Liver (tissue), 8 donors: ENCODE measurements at regions not wholly inside any gene's neighbourhood (a gene's known extent, or its start where the extent isn't known, plus 50 kb on each side); places are given as distances from the start of the nearest gene placed in this dataset.

Experiments used
- DNase-seq: peaks from one replicate; pipeline ENCODE4 v3.0.0-alpha.2; 2017; ENCODE audit warnings: low spot score
- H3K27ac ChIP-seq, 2 donors: one replicate each; pipeline ENCODE4 v1.7.0; 2013; ENCODE audit warnings: inconsistent platforms in 2 of 2, low read length in 2 of 2, control low read depth in 1 of 2, low read depth in 1 of 2, mild to moderate bottlenecking in 1 of 2
- H3K27me3 ChIP-seq, 4 donors: one replicate each; pipeline versions ENCODE4 v1.6.1 to v1.7.0; 2013; ENCODE audit warnings: low read length in 3 of 4, inconsistent platforms in 1 of 4, mild to moderate bottlenecking in 1 of 4, moderate library complexity in 1 of 4; ENCODE audit not compliant: control insufficient read depth in 4 of 4, insufficient read depth in 4 of 4
- H3K36me3 ChIP-seq, 4 donors: one replicate each; pipeline versions ENCODE4 v1.6.1 to v1.7.0; 2013; ENCODE audit warnings: low read length in 3 of 4, mild to moderate bottlenecking in 3 of 4, low read depth in 1 of 4, moderate library complexity in 1 of 4; ENCODE audit not compliant: control insufficient read depth in 4 of 4, insufficient read depth in 3 of 4
- H3K4me1 ChIP-seq, 4 donors: one replicate each; pipeline versions ENCODE4 v1.6.1 to v1.7.0; 2013; ENCODE audit warnings: low read length in 3 of 4, mild to moderate bottlenecking in 3 of 4, moderate library complexity in 1 of 4; ENCODE audit not compliant: control insufficient read depth in 4 of 4, insufficient read depth in 4 of 4
- H3K4me3 ChIP-seq, 3 donors: one replicate each; pipeline versions ENCODE4 v1.6.1 to v1.7.0; 2013; ENCODE audit warnings: low read length in 3 of 3, control low read depth in 1 of 3, low read depth in 1 of 3, mild to moderate bottlenecking in 1 of 3
- H3K9ac ChIP-seq, 2 donors: one replicate each; pipeline ENCODE4 v1.7.0; 2013; ENCODE audit warnings: low read length in 2 of 2, mild to moderate bottlenecking in 2 of 2, moderate library complexity in 2 of 2, control low read depth in 1 of 2, low read depth in 1 of 2
- H3K9me3 ChIP-seq, 4 donors: one replicate each; pipeline versions ENCODE4 v1.6.1 to v1.7.0; 2013; ENCODE audit warnings: low read length in 3 of 4; ENCODE audit not compliant: control insufficient read depth in 4 of 4
- EGR1 ChIP-seq, 2 donors: IDR thresholded peaks; 2 replicates each; pipeline ENCODE4 v1.6.1; 2016 to 2018; ENCODE audit warnings: antibody characterized with exemption in 2 of 2, low read depth in 2 of 2
- FOXA1 ChIP-seq: IDR thresholded peaks from 2 replicates; pipeline ENCODE4 v1.6.1; 2016; ENCODE audit warnings: antibody characterized with exemption
- FOXA2 ChIP-seq: IDR thresholded peaks from 2 replicates; pipeline ENCODE4 v1.6.1; 2016; ENCODE audit warnings: antibody characterized with exemption
- GABPA ChIP-seq, 2 donors: IDR thresholded peaks in 1 of 2; conservative IDR thresholded peaks in 1 of 2; 2 replicates each; pipeline ENCODE4 v1.6.1; 2016; ENCODE audit warnings: antibody characterized with exemption in 2 of 2, mild to moderate bottlenecking in 1 of 2, moderate library complexity in 1 of 2
- HNF4A ChIP-seq, 2 donors: conservative IDR thresholded peaks; 2 replicates each; pipeline ENCODE4 v1.6.1; 2016; ENCODE audit warnings: antibody characterized with exemption in 2 of 2, mild to moderate bottlenecking in 2 of 2
- HNF4G ChIP-seq: IDR thresholded peaks from 2 replicates; pipeline ENCODE4 v1.6.1; 2016; ENCODE audit warnings: antibody characterized with exemption
- JUND ChIP-seq, 2 donors: IDR thresholded peaks; 2 replicates each; pipeline ENCODE4 v1.6.1; 2016; ENCODE audit warnings: antibody characterized with exemption in 2 of 2
- NR2F2 ChIP-seq: IDR thresholded peaks from 2 replicates; pipeline ENCODE4 v1.6.1; 2016; ENCODE audit warnings: antibody characterized with exemption
- RAD21 ChIP-seq, 2 donors: IDR thresholded peaks; 2 replicates each; pipeline ENCODE4 v1.6.1; 2016; ENCODE audit warnings: antibody characterized with exemption in 2 of 2, mild to moderate bottlenecking in 2 of 2
- RXRA ChIP-seq, 2 donors: IDR thresholded peaks; 2 replicates each; pipeline ENCODE4 v1.6.1; 2017 to 2018; ENCODE audit warnings: antibody characterized with exemption in 2 of 2, mild to moderate bottlenecking in 1 of 2
- SP1 ChIP-seq: IDR thresholded peaks from 2 replicates; pipeline ENCODE4 v1.6.1; 2018; ENCODE audit warnings: antibody characterized with exemption, mild to moderate bottlenecking
- TAF1 ChIP-seq: conservative IDR thresholded peaks from 2 replicates; pipeline ENCODE4 v1.6.1; 2016; ENCODE audit warnings: antibody characterized with exemption, mild to moderate bottlenecking
- YY1 ChIP-seq: IDR thresholded peaks from 2 replicates; pipeline ENCODE4 v1.6.1; 2016; ENCODE audit warnings: antibody characterized with exemption, mild to moderate bottlenecking
- WGBS: extraction: QIAGEN DNeasy Blood & Tissue Kit; methylation state at CpG from one replicate; pipeline ENCODE4 v1.1.7; 2013; 5-methylcytosine and 5-hydroxymethylcytosine counted together
- TF ChIP-seq, protein P1 (sequence below): fragments of 150-350 bp; IDR thresholded peaks from 2 replicates; pipeline ENCODE4 v1.5.1; 2017; ENCODE audit warnings: improper control_type of control experiment, low read depth, low read length; ENCODE audit not compliant: missing input control
- TF ChIP-seq, protein P2 (sequence below): IDR thresholded peaks from 2 replicates; pipeline ENCODE4 v1.6.1; 2016; ENCODE audit warnings: antibody characterized with exemption
- TF ChIP-seq, protein P3 (sequence below): IDR thresholded peaks from 2 replicates; pipeline ENCODE4 v1.6.1; 2016; ENCODE audit warnings: antibody characterized with exemption
- TF ChIP-seq, protein P4 (sequence below): IDR thresholded peaks from 2 replicates; pipeline ENCODE4 v1.6.1; 2016; ENCODE audit warnings: antibody characterized with exemption
- TF ChIP-seq, protein P5 (sequence below): IDR thresholded peaks from 2 replicates; pipeline ENCODE4 v1.6.1; 2016; ENCODE audit warnings: antibody characterized with exemption, mild to moderate bottlenecking
- donor health status: healthy.
- donor health status: healthy.
- donor health status: healthy.
- donor health status: healthy.
- donor health status: healthy.

DNA sequence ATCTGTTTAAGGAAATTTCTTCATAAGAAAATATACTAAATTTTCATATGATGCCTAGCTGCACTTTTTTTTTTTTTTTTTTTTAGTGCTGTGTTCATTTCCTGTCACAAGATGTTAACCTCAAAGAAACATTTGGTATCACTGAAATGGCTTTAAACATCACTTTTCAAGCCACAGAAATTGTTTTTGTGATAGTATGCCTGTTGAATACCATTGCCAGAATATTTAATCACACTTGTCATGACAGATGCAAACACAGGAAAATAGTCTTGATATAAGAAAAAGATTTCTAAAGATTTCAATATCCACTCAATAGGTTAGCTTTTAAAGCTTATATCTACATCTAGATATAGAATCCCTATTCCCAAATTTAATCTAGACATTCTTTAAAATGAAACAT lies 608.5 kb upstream of the AGTR1 start:
- Histone ChIP-seq H3K36me3 (no peaks in the 10 kb centered on the region), H3K4me3 (no peak overlapping the region), H3K9ac (no peak overlapping the region), H3K27ac (no peak overlapping the region), H3K9me3 (no peaks in the 10 kb centered on the region), H3K4me1 (no peaks in the 10 kb centered on the region), H3K27me3 (no peaks in the 10 kb centered on the region)
- TF ChIP-seq, protein P1, sequence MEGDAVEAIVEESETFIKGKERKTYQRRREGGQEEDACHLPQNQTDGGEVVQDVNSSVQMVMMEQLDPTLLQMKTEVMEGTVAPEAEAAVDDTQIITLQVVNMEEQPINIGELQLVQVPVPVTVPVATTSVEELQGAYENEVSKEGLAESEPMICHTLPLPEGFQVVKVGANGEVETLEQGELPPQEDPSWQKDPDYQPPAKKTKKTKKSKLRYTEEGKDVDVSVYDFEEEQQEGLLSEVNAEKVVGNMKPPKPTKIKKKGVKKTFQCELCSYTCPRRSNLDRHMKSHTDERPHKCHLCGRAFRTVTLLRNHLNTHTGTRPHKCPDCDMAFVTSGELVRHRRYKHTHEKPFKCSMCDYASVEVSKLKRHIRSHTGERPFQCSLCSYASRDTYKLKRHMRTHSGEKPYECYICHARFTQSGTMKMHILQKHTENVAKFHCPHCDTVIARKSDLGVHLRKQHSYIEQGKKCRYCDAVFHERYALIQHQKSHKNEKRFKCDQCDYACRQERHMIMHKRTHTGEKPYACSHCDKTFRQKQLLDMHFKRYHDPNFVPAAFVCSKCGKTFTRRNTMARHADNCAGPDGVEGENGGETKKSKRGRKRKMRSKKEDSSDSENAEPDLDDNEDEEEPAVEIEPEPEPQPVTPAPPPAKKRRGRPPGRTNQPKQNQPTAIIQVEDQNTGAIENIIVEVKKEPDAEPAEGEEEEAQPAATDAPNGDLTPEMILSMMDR, result no peak
- TF ChIP-seq, protein P2, sequence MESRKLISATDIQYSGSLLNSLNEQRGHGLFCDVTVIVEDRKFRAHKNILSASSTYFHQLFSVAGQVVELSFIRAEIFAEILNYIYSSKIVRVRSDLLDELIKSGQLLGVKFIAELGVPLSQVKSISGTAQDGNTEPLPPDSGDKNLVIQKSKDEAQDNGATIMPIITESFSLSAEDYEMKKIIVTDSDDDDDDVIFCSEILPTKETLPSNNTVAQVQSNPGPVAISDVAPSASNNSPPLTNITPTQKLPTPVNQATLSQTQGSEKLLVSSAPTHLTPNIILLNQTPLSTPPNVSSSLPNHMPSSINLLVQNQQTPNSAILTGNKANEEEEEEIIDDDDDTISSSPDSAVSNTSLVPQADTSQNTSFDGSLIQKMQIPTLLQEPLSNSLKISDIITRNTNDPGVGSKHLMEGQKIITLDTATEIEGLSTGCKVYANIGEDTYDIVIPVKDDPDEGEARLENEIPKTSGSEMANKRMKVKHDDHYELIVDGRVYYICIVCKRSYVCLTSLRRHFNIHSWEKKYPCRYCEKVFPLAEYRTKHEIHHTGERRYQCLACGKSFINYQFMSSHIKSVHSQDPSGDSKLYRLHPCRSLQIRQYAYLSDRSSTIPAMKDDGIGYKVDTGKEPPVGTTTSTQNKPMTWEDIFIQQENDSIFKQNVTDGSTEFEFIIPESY, result no peak
- TF ChIP-seq, protein P3, sequence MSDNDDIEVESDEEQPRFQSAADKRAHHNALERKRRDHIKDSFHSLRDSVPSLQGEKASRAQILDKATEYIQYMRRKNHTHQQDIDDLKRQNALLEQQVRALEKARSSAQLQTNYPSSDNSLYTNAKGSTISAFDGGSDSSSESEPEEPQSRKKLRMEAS, result no peak
- TF ChIP-seq FOXA2, result no peak
- no peak for TF ChIP-seq NR2F2
- TF ChIP-seq HNF4G, result no peak
- TF ChIP-seq EGR1 (IDR thresholded peaks at IDR 0.05; ENCODE audit: low read depth in 2 of 2), result no peak
- no peak for TF ChIP-seq HNF4A (conservative IDR thresholded peaks at IDR 0.05)
- no peak for TF ChIP-seq FOXA1
- TF ChIP-seq, protein P4, sequence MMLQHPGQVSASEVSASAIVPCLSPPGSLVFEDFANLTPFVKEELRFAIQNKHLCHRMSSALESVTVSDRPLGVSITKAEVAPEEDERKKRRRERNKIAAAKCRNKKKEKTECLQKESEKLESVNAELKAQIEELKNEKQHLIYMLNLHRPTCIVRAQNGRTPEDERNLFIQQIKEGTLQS, result no peak
- TF ChIP-seq SP1, result no peak
- no peak for TF ChIP-seq RXRA (IDR thresholded peaks at IDR 0.05)
- no peak for TF ChIP-seq TAF1
- no peak for TF ChIP-seq YY1
- DNase-seq, result no peak

DNA sequence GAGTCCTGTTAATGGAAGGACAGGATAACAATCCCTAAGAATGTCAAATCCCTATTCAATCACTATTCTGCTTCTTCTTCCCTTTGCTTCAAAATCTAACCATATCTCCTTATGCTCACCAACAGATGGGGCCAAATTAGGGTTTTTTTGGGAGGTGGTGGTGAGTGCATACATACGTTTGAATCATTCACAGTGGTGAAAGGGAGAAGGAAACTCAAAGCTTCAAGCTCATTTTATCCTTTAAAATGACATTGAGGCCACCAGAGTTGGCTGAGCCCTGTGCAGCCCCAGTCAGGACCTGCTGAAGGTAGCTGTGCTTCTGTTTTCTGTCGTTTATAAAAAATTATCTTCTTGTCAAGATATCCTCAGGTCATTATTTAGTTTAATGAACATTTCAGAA lies 607.5 kb upstream of the AGTR1 start:
- Histone ChIP-seq H3K9me3 (no peaks in the 10 kb centered on the region), H3K36me3 (no peaks in the 10 kb centered on the region), H3K9ac (no peak overlapping the region), H3K27me3 (no peaks in the 10 kb centered on the region), H3K4me1 (no peaks in the 10 kb centered on the region), H3K4me3 (no peak overlapping the region), H3K27ac (no peak overlapping the region)
- TF ChIP-seq SP1, result no peak
- TF ChIP-seq RAD21 (IDR thresholded peaks at IDR 0.05), result no peak
- TF ChIP-seq, protein P4, result no peak
- no peak for TF ChIP-seq FOXA2
- TF ChIP-seq, protein P5, sequence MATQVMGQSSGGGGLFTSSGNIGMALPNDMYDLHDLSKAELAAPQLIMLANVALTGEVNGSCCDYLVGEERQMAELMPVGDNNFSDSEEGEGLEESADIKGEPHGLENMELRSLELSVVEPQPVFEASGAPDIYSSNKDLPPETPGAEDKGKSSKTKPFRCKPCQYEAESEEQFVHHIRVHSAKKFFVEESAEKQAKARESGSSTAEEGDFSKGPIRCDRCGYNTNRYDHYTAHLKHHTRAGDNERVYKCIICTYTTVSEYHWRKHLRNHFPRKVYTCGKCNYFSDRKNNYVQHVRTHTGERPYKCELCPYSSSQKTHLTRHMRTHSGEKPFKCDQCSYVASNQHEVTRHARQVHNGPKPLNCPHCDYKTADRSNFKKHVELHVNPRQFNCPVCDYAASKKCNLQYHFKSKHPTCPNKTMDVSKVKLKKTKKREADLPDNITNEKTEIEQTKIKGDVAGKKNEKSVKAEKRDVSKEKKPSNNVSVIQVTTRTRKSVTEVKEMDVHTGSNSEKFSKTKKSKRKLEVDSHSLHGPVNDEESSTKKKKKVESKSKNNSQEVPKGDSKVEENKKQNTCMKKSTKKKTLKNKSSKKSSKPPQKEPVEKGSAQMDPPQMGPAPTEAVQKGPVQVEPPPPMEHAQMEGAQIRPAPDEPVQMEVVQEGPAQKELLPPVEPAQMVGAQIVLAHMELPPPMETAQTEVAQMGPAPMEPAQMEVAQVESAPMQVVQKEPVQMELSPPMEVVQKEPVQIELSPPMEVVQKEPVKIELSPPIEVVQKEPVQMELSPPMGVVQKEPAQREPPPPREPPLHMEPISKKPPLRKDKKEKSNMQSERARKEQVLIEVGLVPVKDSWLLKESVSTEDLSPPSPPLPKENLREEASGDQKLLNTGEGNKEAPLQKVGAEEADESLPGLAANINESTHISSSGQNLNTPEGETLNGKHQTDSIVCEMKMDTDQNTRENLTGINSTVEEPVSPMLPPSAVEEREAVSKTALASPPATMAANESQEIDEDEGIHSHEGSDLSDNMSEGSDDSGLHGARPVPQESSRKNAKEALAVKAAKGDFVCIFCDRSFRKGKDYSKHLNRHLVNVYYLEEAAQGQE, result no peak
- TF ChIP-seq JUND (IDR thresholded peaks at IDR 0.05), result no peak
- no peak for TF ChIP-seq TAF1
- TF ChIP-seq RXRA (IDR thresholded peaks at IDR 0.05), result no peak
- TF ChIP-seq YY1, result no peak
- TF ChIP-seq HNF4G, result no peak
- no peak for TF ChIP-seq EGR1 (IDR thresholded peaks at IDR 0.05; ENCODE audit: low read depth in 2 of 2)
- no peak for TF ChIP-seq FOXA1
- no peak for TF ChIP-seq NR2F2
- no peak for TF ChIP-seq GABPA (IDR thresholded peaks at IDR 0.05 in 1 of 2, conservative IDR thresholded peaks at IDR 0.05 in 1 of 2)
- TF ChIP-seq, protein P3, result no peak
- TF ChIP-seq, protein P2, result no peak
- TF ChIP-seq HNF4A (conservative IDR thresholded peaks at IDR 0.05), result no peak
- TF ChIP-seq, protein P1, result no peak
- WGBS, result 48% methylated on average over 2 of the region's 2 CpGs
- DNase-seq, result no peak
